Upper lobe of right lung (tissue), 1 donor: ENCODE measurements at regions not wholly inside any gene's neighbourhood (a gene's known extent, or its start where the extent isn't known, plus 50 kb on each side); places are given as distances from the start of the nearest gene placed in this dataset.
"Not testable (repeated sequence)": the region's sequence is repeated elsewhere in the genome, so short reads cannot be mapped to it uniquely, and the experiment has no call there.

Source experiments
- ATAC-seq: fragments of 200-7000 bp; cut with Tn5 transposase; one replicate; pipeline ENCODE4 v1.9.1; 2020; ENCODE audit warnings: mild to moderate bottlenecking, moderate library complexity
- DNase-seq: peaks from one replicate; pipeline ENCODE4 v3.0.0-alpha.2; 2020
- H3K27ac ChIP-seq: fragments of 200-600 bp; one replicate; pipeline ENCODE4 v1.8.0; 2022
- H3K27me3 ChIP-seq: fragments of 200-600 bp; one replicate; pipeline ENCODE4 v1.8.0; 2022; ENCODE audit warnings: mild to moderate bottlenecking
- H3K36me3 ChIP-seq: fragments of 200-600 bp; one replicate; pipeline ENCODE4 v1.8.0; 2022
- H3K4me1 ChIP-seq: fragments of 200-600 bp; one replicate; pipeline ENCODE4 v1.8.0; 2022
- H3K4me3 ChIP-seq: fragments of 200-600 bp; one replicate; pipeline ENCODE4 v1.8.0; 2022; ENCODE audit warnings: mild to moderate bottlenecking
- H3K9me3 ChIP-seq: fragments of 200-600 bp; one replicate; pipeline ENCODE4 v1.8.0; 2022
- intact Hi-C: fragments of 100-400 bp; cut with DNase I; formaldehyde crosslinking; loops from one replicate; pipeline ENCODE4 v1.11.0; 2022
- TF ChIP-seq, protein P1 (sequence below): fragments of 200-600 bp; IDR thresholded peaks from one replicate; pipeline ENCODE4 v1.8.0; 2022; ENCODE audit warnings: antibody characterized with exemption
- donor health status: DM: no; HTN: yes; CAD: no; lungs with severe emphysema.

DNA sequence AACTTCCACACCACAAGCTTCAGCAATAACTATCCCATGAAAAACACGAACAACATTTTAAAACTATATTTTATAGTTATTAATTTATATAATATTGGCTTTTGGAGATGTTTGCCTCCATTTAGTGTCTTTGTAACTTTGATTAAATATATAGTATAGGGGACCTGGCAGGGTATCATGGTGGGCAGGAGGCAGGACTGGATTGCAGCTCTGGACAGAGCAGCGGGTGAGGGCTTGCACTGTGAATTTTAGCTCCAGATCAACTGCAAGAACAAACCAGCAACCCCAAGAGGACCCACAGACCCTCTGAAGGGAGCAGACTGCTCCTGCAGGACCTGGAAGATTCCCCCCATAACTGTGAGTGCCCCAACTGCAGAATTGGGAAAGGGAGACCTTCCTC lies 777.9 kb downstream of the KCNJ2 start:
- H3K36me3 ChIP-seq: no peaks in the 10 kb centered on the region
- intact Hi-C loops: no loop called here
- H3K4me3 ChIP-seq: no peak overlapping the region
- ATAC-seq (no peak), DNase-seq (no peak)
- no peaks in the 10 kb centered on the region for H3K4me1 ChIP-seq
- H3K9me3 ChIP-seq: peaks cover 6% of the 10 kb centered on the region
- TF ChIP-seq, protein P1, sequence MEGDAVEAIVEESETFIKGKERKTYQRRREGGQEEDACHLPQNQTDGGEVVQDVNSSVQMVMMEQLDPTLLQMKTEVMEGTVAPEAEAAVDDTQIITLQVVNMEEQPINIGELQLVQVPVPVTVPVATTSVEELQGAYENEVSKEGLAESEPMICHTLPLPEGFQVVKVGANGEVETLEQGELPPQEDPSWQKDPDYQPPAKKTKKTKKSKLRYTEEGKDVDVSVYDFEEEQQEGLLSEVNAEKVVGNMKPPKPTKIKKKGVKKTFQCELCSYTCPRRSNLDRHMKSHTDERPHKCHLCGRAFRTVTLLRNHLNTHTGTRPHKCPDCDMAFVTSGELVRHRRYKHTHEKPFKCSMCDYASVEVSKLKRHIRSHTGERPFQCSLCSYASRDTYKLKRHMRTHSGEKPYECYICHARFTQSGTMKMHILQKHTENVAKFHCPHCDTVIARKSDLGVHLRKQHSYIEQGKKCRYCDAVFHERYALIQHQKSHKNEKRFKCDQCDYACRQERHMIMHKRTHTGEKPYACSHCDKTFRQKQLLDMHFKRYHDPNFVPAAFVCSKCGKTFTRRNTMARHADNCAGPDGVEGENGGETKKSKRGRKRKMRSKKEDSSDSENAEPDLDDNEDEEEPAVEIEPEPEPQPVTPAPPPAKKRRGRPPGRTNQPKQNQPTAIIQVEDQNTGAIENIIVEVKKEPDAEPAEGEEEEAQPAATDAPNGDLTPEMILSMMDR: no peak
- no peaks in the 10 kb centered on the region for H3K27me3 ChIP-seq
- H3K27ac ChIP-seq: no peak overlapping the region

DNA sequence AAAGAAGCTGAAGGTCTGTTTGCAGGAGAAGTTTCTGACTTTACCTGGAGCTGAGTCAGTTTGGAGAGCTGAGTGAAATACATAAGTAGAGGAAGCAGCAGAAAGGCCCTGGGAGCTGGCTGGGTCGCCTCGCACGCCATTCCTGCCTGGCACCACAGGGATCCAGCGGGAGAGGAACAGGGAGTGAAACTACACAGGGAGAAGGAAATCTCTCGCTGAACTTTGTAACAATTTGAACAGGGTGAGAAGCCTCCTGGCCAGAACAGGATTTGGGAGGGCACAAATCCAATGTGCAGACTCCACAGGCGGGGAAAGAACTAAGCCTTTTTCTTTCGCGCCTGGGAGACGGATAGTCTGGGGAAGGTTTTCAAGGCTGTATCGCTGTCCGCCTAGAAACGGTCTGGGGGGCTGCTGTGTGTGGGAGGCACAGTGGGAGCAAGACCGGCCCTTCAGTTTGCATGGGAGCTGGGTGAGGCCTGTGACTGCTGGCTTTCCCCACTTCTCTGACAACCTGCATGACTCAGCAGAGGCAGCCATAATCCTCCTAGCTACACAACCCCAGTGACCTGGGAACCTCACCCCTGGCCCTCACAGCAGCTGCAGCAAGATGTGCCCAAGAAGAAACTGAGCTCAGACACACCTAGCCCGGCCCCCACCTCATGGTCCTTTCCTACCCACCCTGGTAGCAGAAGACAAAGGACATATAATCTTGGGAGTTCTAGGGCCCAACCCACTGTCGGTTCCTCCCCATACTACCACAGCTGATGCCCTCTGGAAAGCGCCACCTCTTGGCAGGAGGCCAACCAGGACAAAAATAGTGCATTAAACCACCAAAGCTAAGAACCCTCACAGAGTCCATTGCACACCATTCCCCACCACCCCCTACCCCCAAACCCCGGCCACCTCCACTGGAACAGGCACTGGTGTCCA lies 778.6 kb downstream of the KCNJ2 start:
- DNase-seq: no peak
- intact Hi-C loops: no loop called here
- Histone ChIP-seq H3K4me1 (no peaks in the 10 kb centered on the region), H3K4me3 (no peak overlapping the region), H3K36me3 (no peaks in the 10 kb centered on the region), H3K9me3 (peaks cover 6% of the 10 kb centered on the region), H3K27ac (no peak overlapping the region), H3K27me3 (no peaks in the 10 kb centered on the region)
- no peak for ATAC-seq
- TF ChIP-seq, protein P1: no peak

DNA sequence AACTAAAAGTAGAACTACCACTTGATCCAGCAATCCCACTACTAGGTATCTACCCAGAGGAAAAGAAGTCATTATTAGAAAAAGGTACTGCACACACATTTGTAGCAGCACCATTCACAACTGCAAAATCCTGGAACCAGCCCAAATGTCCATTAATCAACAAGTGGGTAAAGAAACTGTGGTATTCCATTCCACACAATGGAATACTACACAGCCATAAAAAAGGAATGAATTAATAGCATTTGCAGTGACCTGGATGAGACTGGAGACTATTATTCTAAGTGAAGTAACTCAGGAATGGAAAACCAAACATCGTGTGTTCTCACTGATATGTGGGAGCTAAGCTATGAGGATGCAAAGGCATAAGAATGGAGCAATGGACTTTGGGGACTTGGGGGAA lies 783.8 kb downstream of the KCNJ2 start:
- H3K9me3 ChIP-seq, H3K4me1 ChIP-seq, H3K27ac ChIP-seq, H3K27me3 ChIP-seq, H3K36me3 ChIP-seq, intact Hi-C loops, ATAC-seq, H3K4me3 ChIP-seq, DNase-seq: not testable (repeated sequence)

DNA sequence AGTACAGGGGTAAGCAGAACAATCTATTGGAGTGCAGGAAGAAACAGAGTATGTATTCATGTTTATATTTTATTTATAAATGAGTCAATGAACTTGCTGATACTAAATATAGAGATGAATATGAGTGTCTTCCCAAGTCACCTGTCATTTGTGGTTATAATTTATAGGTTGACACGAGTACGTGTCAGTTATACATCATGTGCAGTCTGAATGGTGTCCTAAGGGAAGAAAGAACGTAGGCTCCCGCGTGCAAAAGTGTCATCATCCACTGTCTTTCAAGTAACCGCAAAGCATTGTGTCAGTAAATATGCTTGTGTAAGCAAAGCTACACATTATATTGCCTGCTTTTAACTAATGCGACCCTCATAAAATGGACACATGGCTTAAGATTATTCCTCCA lies 786.1 kb downstream of the KCNJ2 start:
- DNase-seq (no peak), ATAC-seq (no peak)
- no peak overlapping the region for H3K27ac ChIP-seq
- intact Hi-C loops: no loop called here
- H3K9me3 ChIP-seq: no peaks in the 10 kb centered on the region
- H3K36me3 ChIP-seq: no peaks in the 10 kb centered on the region
- H3K4me1 ChIP-seq: no peaks in the 10 kb centered on the region
- TF ChIP-seq, protein P1: no peak
- no peaks in the 10 kb centered on the region for H3K27me3 ChIP-seq
- no peak overlapping the region for H3K4me3 ChIP-seq

DNA sequence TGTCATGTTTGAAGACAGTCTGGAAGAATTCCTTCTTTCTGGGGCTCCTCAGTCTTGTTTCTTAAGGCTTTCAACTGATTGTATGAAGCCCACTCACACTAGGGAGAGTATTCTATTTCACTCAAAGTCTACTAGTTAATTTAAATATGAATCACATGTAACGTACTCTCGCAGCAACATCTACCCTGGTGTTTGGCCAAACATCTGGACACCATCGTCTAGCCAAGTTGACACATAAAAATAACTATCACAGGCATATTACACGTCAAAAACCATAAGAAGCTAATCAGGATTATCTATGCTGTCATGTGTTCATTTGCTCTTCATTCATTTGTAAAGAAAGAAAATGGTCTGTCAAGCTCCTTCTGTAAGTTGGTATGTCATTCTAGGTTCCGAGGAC lies 787.4 kb downstream of the KCNJ2 start:
- no peak for ATAC-seq
- Histone ChIP-seq H3K9me3 (no peaks in the 10 kb centered on the region), H3K27ac (no peak overlapping the region), H3K4me1 (no peaks in the 10 kb centered on the region), H3K4me3 (no peak overlapping the region), H3K36me3 (no peaks in the 10 kb centered on the region), H3K27me3 (no peaks in the 10 kb centered on the region)
- DNase-seq: no peak
- TF ChIP-seq, protein P1: no peak
- intact Hi-C loops: no loop called here

DNA sequence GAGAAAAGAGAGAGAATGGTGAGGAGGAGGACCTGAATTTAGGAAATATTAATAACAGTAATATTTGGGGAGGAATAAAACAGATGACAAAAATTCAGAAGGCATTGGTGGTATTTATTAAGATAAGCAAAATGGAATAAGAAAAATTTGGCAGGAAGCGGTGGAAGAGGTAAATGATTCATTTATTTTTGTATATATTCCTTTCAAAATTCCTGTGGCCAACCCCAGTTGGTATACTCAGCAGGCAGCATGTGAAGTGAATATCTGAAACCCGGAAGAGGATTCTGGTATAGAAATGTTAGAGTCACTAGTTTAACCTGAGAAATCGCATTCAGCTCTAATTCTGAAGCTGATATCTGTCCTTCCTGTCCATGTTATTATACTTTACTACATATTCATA lies 792.0 kb downstream of the KCNJ2 start:
- no peaks in the 10 kb centered on the region for H3K36me3 ChIP-seq
- TF ChIP-seq, protein P1: no peak
- H3K4me3 ChIP-seq: no peak overlapping the region
- H3K4me1 ChIP-seq: no peaks in the 10 kb centered on the region
- no peak for ATAC-seq
- no peak for DNase-seq
- intact Hi-C loops: no loop called here
- no peak overlapping the region for H3K27ac ChIP-seq
- no peaks in the 10 kb centered on the region for H3K9me3 ChIP-seq
- no peaks in the 10 kb centered on the region for H3K27me3 ChIP-seq
